Sigmoid colon (tissue), 6 donors: ENCODE measurements at regions not wholly inside any gene's neighbourhood (a gene's known extent, or its start where the extent isn't known, plus 50 kb on each side); places are given as distances from the start of the nearest gene placed in this dataset.

Experiments
- DNase-seq: peaks from one replicate; pipeline ENCODE4 v3.0.0-alpha.2; 2019
- H3K27ac ChIP-seq, 4 donors: fragments of 200-600 bp; sonication (generic); one replicate each; pipeline ENCODE4 v1.5.1; 2016 to 2019; ENCODE audit warnings: mild to moderate bottlenecking in 1 of 4
- H3K27me3 ChIP-seq, 3 donors: fragments of 200-600 bp; sonication (generic); one replicate each; pipeline ENCODE4 v1.5.1; 2019; ENCODE audit warnings: mild to moderate bottlenecking in 1 of 3
- H3K36me3 ChIP-seq, 4 donors: fragments of 200-600 bp; sonication (generic); one replicate each; pipeline ENCODE4 v1.5.1; 2016 to 2019
- H3K4me1 ChIP-seq, 4 donors: fragments of 200-600 bp; sonication (generic); one replicate each; pipeline ENCODE4 v1.5.1; 2017 to 2019
- H3K4me3 ChIP-seq, 4 donors: fragments of 200-600 bp; sonication (generic); one replicate each; pipeline ENCODE4 v1.5.1; 2017 to 2019; ENCODE audit warnings: mild to moderate bottlenecking in 2 of 4, moderate library complexity in 1 of 4
- H3K9me3 ChIP-seq, 4 donors: fragments of 200-600 bp in 3 of 4; sonication (generic) in 3 of 4; one replicate each; pipeline versions ENCODE4 v1.5.1 to v1.6.1; 2013 to 2019
- CTCF ChIP-seq, 4 experiments: fragments of 450-650 bp in 3 of 4; fragments of 200-600 bp in 1 of 4; IDR thresholded peaks; one replicate each; pipeline ENCODE4 v1.5.1; 2016 to 2019; ENCODE audit warnings: antibody characterized with exemption in 4 of 4, mild to moderate bottlenecking in 3 of 4, moderate library complexity in 2 of 4
- EP300 ChIP-seq, 4 donors: sonication (generic); formaldehyde crosslinking; IDR thresholded peaks; one replicate each; pipeline ENCODE4 v1.6.1; 2017; ENCODE audit warnings: antibody characterized with exemption in 4 of 4
- POLR2A ChIP-seq, 2 donors: fragments of 450-650 bp; IDR thresholded peaks; one replicate each; pipeline ENCODE4 v1.6.1; 2016; ENCODE audit warnings: antibody characterized with exemption in 2 of 2, mild to moderate bottlenecking in 2 of 2, moderate library complexity in 2 of 2
- POLR2AphosphoS5 ChIP-seq, 4 donors: sonication (generic); formaldehyde crosslinking; IDR thresholded peaks; one replicate each; pipeline ENCODE4 v1.6.1; 2017; ENCODE audit warnings: antibody characterized with exemption in 4 of 4
- WGBS, 2 donors: extraction: QIAGEN DNeasy Blood & Tissue Kit; methylation state at CpG; one replicate each; pipeline ENCODE4 v1.1.7; 2013; 5-methylcytosine and 5-hydroxymethylcytosine counted together
- intact Hi-C: fragments of 100-400 bp; cut with DNase I; formaldehyde crosslinking; loops from one replicate; pipeline ENCODE4 v1.15.1; 2023
- donor health status: healthy with polysubstance abuse.
- donor health status: healthy.

GRCh38 chr10:70939441-70940003, 51.2 kb upstream of the PCBD1 start:
- intact Hi-C loops: no loop called here
- TF ChIP-seq CTCF (IDR thresholded peaks at IDR 0.05): no peak
- WGBS, 2 donors: 66 to 83% methylated on average over 1 of the region's 1 CpG

DNA sequence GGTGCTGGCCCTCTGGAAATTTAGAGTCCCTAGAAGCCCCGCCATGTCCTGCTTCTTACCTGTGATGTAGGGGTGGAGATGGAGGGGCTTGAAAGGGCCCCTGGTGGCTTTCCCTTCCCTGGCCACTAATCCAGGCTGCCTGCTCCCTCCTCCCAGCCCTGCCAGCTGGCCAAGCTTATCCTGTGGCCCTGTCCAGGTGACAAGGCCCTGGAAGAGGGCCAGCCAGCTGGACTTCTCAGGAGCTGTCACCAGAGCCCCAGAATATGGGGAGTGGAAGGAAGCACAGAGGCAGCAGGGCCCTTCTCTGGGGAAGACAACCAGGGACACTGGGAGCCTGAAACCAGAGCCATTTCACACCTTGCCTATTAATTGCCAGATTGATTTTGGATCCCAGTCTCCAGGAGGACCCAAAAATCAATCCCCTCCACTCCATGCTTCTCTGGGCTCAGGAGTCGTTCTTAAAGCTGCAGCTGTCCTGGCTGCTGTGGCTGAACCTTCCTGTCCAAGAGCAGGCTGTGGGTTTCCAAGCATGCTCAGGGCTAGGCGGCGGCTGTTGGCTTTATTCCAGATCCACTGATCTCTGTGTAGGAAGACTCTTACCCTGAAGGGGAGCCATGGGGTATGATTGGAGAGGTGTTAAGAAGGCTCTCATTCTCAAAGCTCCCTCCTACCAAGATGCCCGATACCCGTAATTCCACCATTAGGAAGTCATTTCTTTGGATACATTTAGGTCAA, 52.6 kb upstream of the PCBD1 start:
- peaks cover 0 to 4% (median 0%) of the 10 kb centered on the region in 3 donors for H3K27me3 ChIP-seq
- H3K27ac ChIP-seq: no peak overlapping the region
- no peaks in the 10 kb centered on the region for H3K4me1 ChIP-seq
- no peak for DNase-seq
- no peaks in the 10 kb centered on the region for H3K36me3 ChIP-seq
- intact Hi-C loops: no loop called here
- no peak overlapping the region for H3K4me3 ChIP-seq
- H3K9me3 ChIP-seq: no peaks in the 10 kb centered on the region
- TF ChIP-seq POLR2A (IDR thresholded peaks at IDR 0.05): no peak
- no peak for TF ChIP-seq POLR2AphosphoS5 (IDR thresholded peaks at IDR 0.05)
- TF ChIP-seq EP300 (IDR thresholded peaks at IDR 0.05): no peak
- no peak for TF ChIP-seq CTCF (IDR thresholded peaks at IDR 0.05)
- WGBS, 2 donors: 58 to 63% methylated on average over 6 of the region's 6 CpGs

More at GRCh38 chr10:70939441-70940003, 51.2 kb upstream of the PCBD1 start:
- no peak overlapping the region for H3K4me3 ChIP-seq
- no peaks in the 10 kb centered on the region for H3K36me3 ChIP-seq
- H3K4me1 ChIP-seq: no peaks in the 10 kb centered on the region
- no peak overlapping the region for H3K27ac ChIP-seq
- H3K27me3 ChIP-seq: peaks cover 0 to 4% (median 0%) of the 10 kb centered on the region in 3 donors
- no peaks in the 10 kb centered on the region for H3K9me3 ChIP-seq
- DNase-seq: no peak

DNA sequence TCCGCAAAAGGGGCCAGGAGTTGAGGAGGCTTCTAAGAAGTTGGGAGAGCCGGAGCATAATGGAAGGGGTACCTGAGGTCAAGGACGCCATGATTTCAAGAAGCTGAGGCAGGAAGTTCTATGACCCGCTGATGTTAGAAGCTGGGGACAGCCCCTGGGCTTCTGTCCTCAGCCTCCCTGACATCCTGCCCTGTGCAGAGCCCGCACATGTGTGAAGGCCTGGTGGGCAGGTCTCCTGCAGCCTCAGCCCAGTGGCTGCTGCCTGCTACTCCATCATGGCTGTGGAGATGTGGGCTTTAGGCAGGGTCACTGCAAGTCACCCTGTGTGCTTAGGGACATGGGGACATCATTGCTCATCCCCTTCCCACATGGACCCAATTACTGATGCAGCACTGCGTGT, 53.8 kb upstream of the PCBD1 start:
- Histone ChIP-seq H3K36me3 (no peaks in the 10 kb centered on the region), H3K9me3 (no peaks in the 10 kb centered on the region), H3K4me1 (no peaks in the 10 kb centered on the region), H3K27ac (no peak overlapping the region), H3K4me3 (no peak overlapping the region), H3K27me3 (peaks cover 0 to 4% (median 0%) of the 10 kb centered on the region in 3 donors)
- no peak for DNase-seq
- intact Hi-C loops: no loop called here
- TF ChIP-seq POLR2AphosphoS5 (IDR thresholded peaks at IDR 0.05): no peak
- WGBS, 2 donors: 84 to 91% methylated on average over 6 of the region's 6 CpGs

DNA sequence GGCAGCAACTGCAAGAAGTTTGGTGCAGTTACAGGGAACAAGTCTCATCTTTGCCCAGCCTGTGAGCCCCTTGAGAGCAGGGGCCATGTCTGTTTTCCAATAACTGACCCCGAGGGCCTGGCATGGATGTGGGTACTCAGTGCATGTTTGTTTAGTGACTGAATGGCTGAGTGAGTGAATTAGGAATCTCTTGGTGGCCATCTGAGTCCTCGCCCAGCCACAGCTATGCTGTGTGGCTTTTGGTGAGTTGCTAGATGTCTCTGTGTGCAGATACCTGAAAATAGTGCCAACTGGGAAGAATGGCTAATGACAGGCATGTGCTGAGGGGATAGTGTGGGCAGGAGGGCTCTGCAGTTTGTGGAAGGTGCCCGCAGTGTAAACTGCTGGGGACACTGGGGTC, 54.4 kb upstream of the PCBD1 start:
- intact Hi-C loops: no loop called here
- DNase-seq: no peak
- WGBS, 2 donors: 69 to 85% methylated on average over 3 of the region's 3 CpGs
- Histone ChIP-seq H3K4me1 (no peaks in the 10 kb centered on the region), H3K9me3 (no peaks in the 10 kb centered on the region), H3K4me3 (no peak overlapping the region), H3K27ac (no peak overlapping the region), H3K27me3 (peaks cover 0 to 4% (median 0%) of the 10 kb centered on the region in 3 donors), H3K36me3 (no peaks in the 10 kb centered on the region)
- TF ChIP-seq CTCF (IDR thresholded peaks at IDR 0.05) (no peak), EP300 (IDR thresholded peaks at IDR 0.05) (no peak), POLR2A (IDR thresholded peaks at IDR 0.05) (no peak), POLR2AphosphoS5 (IDR thresholded peaks at IDR 0.05) (no peak)

DNA sequence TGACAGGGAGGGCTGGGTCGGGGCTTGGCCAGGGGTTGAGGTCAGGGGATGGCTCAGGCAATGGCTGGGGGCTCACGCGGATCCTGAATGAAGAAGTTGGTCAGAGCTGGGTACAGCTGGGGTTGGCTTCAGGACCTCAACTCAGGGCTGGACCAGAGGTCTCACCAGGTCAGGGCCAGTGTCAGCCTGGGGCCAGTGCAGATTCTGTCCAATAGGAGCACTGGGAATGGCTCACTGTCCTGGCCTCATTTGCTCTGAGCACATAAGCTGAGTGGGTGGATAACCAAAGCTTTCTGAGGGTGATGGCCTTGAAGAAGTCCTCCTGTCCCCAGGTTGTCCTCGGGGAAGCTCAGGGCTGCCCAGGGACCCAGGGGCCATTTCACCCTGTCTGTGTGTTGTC, 54.9 kb upstream of the PCBD1 start:
- H3K9me3 ChIP-seq: no peaks in the 10 kb centered on the region
- no peak for DNase-seq
- H3K27me3 ChIP-seq: peaks cover 0 to 1% (median 0%) of the 10 kb centered on the region in 3 donors
- no peak for TF ChIP-seq EP300 (IDR thresholded peaks at IDR 0.05)
- no peak for TF ChIP-seq POLR2A (IDR thresholded peaks at IDR 0.05)
- no peak for TF ChIP-seq CTCF (IDR thresholded peaks at IDR 0.05)
- no peak for TF ChIP-seq POLR2AphosphoS5 (IDR thresholded peaks at IDR 0.05)
- no peaks in the 10 kb centered on the region for H3K36me3 ChIP-seq
- no peak overlapping the region for H3K4me3 ChIP-seq
- no peak overlapping the region for H3K27ac ChIP-seq
- H3K4me1 ChIP-seq: no peaks in the 10 kb centered on the region
- 76 to 83% methylated on average over 4 of the region's 4 CpGs for WGBS, 2 donors
- intact Hi-C loops: no loop called here
